C4-2B (cell line): ENCODE measurements at regions not wholly inside any gene's neighbourhood (a gene's known extent, or its start where the extent isn't known, plus 50 kb on each side); places are given as distances from the start of the nearest gene placed in this dataset.

ENCODE experiments used
- ZFX ChIP-seq: fragments of 450-650 bp; IDR thresholded peaks from 2 replicates; pipeline ENCODE4 v1.6.1; 2017
- TF ChIP-seq, protein P1 (sequence below): fragments of 450-650 bp; conservative IDR thresholded peaks from 2 replicates; pipeline ENCODE4 v1.5.1; 2017; ENCODE audit warnings: mild to moderate bottlenecking

DNA sequence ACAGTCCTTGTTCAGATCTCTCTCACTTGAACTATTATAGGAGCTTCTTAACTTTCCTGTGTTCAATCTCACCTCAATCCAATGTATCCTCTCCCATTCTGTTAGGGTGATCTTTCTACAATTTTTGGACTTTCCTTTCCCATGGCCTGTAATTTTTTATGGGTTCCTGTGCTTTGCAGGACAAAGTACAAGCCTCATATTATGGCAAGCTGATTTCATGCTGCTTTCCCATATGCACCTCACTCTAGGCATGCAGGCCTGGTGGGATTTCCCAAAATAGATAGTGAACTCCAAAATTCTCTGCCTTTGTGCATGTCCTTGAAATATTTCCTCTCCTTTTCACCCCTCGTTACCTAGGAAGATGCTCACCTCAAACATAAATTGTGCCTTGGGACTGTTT, 499.4 kb downstream of the NAV3 start:
- TF ChIP-seq, protein P1, sequence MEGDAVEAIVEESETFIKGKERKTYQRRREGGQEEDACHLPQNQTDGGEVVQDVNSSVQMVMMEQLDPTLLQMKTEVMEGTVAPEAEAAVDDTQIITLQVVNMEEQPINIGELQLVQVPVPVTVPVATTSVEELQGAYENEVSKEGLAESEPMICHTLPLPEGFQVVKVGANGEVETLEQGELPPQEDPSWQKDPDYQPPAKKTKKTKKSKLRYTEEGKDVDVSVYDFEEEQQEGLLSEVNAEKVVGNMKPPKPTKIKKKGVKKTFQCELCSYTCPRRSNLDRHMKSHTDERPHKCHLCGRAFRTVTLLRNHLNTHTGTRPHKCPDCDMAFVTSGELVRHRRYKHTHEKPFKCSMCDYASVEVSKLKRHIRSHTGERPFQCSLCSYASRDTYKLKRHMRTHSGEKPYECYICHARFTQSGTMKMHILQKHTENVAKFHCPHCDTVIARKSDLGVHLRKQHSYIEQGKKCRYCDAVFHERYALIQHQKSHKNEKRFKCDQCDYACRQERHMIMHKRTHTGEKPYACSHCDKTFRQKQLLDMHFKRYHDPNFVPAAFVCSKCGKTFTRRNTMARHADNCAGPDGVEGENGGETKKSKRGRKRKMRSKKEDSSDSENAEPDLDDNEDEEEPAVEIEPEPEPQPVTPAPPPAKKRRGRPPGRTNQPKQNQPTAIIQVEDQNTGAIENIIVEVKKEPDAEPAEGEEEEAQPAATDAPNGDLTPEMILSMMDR = no peak
- no peak for TF ChIP-seq ZFX
